Stimulated activated naive CD8-positive, alpha-beta T cell treated with anti-CD3 and anti-CD28 coated beads, Interleukin-15, Interleukin-2, amounts not matched to agents 100 ng/mL and 50 ng/mL, for 24 hours (primary cell): ENCODE measurements at regions not wholly inside any gene's neighbourhood (a gene's known extent, or its start where the extent isn't known, plus 50 kb on each side); places are given as distances from the start of the nearest gene placed in this dataset.
A peak's percentile ranks its signal among the peaks of the same experiment; 100 is the strongest.

Experiments
- H3K27ac Mint-ChIP-seq: one replicate; pipeline ENCODE4 v1.8.0; 2021; ENCODE audit warnings: mild to moderate bottlenecking, mixed read lengths
- H3K27me3 Mint-ChIP-seq: one replicate; pipeline ENCODE4 v1.8.0; 2021; ENCODE audit warnings: mixed read lengths
- H3K36me3 Mint-ChIP-seq: one replicate; pipeline ENCODE4 v1.8.0; 2021; ENCODE audit warnings: low read depth, mixed read lengths
- H3K4me1 Mint-ChIP-seq: one replicate; pipeline ENCODE4 v1.8.0; 2021; ENCODE audit warnings: low read depth, mixed read lengths
- H3K4me3 Mint-ChIP-seq: one replicate; pipeline ENCODE4 v1.8.0; 2021; ENCODE audit warnings: mild to moderate bottlenecking, mixed read lengths
- H3K9me3 Mint-ChIP-seq: one replicate; pipeline ENCODE4 v1.8.0; 2021; ENCODE audit warnings: mixed read lengths

GRCh38 chr14:97318380-97318779 is 521.2 kb downstream of the VRK1 start:
- H3K27ac Mint-ChIP-seq, result no peak overlapping the region
- peaks cover 4% of the 10 kb centered on the region for H3K9me3 Mint-ChIP-seq
- no peaks in the 10 kb centered on the region for H3K36me3 Mint-ChIP-seq
- no peak overlapping the region for H3K4me3 Mint-ChIP-seq
- no peaks in the 10 kb centered on the region for H3K27me3 Mint-ChIP-seq
- H3K4me1 Mint-ChIP-seq, result no peaks in the 10 kb centered on the region

DNA sequence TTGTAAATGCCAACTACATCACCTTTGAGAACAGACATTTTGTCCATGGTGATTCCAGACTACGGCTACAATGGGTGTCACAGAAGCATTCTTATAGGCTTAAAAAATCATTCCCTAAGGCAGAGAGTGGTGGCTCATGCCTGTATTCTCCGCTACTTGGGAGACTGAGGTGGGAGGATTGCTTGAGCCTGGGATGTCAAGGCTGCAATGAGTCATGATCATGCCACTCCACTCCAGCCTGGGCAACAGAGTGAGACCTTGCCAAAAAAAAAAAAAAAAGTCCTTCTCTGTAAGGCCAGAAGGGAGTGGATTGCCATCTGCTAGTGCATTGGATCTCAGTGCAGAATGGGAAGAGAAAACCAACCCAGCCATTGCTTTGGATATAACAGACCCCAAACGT is 522.5 kb downstream of the VRK1 start:
- Mint-ChIP-seq H3K27ac (no peak overlapping the region), H3K9me3 (peaks cover 4% of the 10 kb centered on the region), H3K4me3 (no peak overlapping the region)

DNA sequence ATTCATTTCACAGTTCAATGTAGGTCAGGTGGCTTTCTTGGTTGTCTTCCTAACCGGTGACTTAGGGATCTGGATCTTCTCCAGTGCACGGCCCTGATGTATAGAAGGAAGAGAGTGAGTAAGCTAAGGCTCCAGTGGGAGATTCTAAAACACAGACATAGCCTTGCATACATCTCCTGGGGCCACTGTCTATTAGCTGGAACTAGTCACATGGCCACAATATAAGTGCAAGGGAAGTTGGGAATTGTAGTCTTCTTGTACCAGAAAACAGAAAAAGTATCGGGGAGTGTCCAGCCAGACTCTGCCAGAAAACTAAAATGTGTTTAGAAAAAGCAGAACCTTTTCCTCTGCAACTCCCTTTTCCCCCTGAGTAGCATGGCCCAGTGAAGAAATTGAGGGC is 531.6 kb downstream of the VRK1 start:
- H3K27ac Mint-ChIP-seq, result no peak overlapping the region
- H3K4me1 Mint-ChIP-seq, result peaks cover 17% of the 10 kb centered on the region
- H3K27me3 Mint-ChIP-seq, result no peaks in the 10 kb centered on the region
- H3K9me3 Mint-ChIP-seq, result no peaks in the 10 kb centered on the region
- H3K4me3 Mint-ChIP-seq, result no peak overlapping the region
- H3K36me3 Mint-ChIP-seq, result no peaks in the 10 kb centered on the region

More for the DNA sequence above, 522.5 kb downstream of the VRK1 start:
- Mint-ChIP-seq H3K36me3 (no peaks in the 10 kb centered on the region), H3K27me3 (no peaks in the 10 kb centered on the region), H3K4me1 (no peaks in the 10 kb centered on the region)

DNA sequence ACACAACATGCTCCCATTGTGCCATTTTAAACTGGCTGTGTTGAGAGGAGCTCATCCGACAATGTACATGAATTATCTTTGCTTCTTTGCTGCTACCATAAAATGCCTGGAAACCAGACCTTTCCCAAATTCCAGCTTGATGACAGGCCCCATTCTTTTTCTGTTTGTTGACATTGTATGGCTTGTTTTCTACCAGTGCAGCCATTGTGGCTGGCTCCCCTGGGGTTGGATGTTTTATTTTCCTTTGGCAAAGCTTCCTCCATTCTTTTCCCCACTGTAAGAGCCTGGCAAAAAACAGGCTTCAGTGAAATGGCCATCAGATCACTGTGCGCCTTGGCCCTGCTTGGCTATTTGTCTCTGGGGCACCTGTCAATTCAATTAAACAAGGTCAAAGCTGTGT is 532.5 kb downstream of the VRK1 start:
- no peak overlapping the region for H3K27ac Mint-ChIP-seq
- H3K36me3 Mint-ChIP-seq, result no peaks in the 10 kb centered on the region
- no peak overlapping the region for H3K4me3 Mint-ChIP-seq
- H3K27me3 Mint-ChIP-seq, result no peaks in the 10 kb centered on the region
- no peaks in the 10 kb centered on the region for H3K9me3 Mint-ChIP-seq
- peaks cover 17% of the 10 kb centered on the region for H3K4me1 Mint-ChIP-seq

GRCh38 chr14:97331058-97331457 is 533.9 kb downstream of the VRK1 start:
- H3K27me3 Mint-ChIP-seq, result no peaks in the 10 kb centered on the region

GRCh38 chr14:97331526-97331925 is 534.3 kb downstream of the VRK1 start:
- Mint-ChIP-seq H3K27me3 (no peaks in the 10 kb centered on the region), H3K4me1 (peaks cover 21% of the 10 kb centered on the region), H3K4me3 (no peak overlapping the region), H3K36me3 (peaks cover 3% of the 10 kb centered on the region), H3K27ac (peak overlapping the region; percentile 50), H3K9me3 (no peaks in the 10 kb centered on the region)

More at GRCh38 chr14:97331058-97331457, 533.9 kb downstream of the VRK1 start:
- H3K36me3 Mint-ChIP-seq, result peaks cover 3% of the 10 kb centered on the region
- H3K27ac Mint-ChIP-seq, result no peak overlapping the region
- peaks cover 18% of the 10 kb centered on the region for H3K4me1 Mint-ChIP-seq
- no peaks in the 10 kb centered on the region for H3K9me3 Mint-ChIP-seq
- no peak overlapping the region for H3K4me3 Mint-ChIP-seq

- Mint-ChIP-seq H3K4me1 (peaks cover 21% of the 10 kb centered on the region), H3K27ac (no peak overlapping the region), H3K9me3 (peaks cover 4% of the 10 kb centered on the region), H3K36me3 (peaks cover 3% of the 10 kb centered on the region), H3K27me3 (no peaks in the 10 kb centered on the region), H3K4me3 (no peak overlapping the region)
Measured at GRCh38 chr14:97336179-97336578, 539.0 kb downstream of the VRK1 start.

GRCh38 chr14:97336816-97337215 is 539.6 kb downstream of the VRK1 start:
- peaks cover 14% of the 10 kb centered on the region for H3K4me1 Mint-ChIP-seq
- H3K27ac Mint-ChIP-seq, result no peak overlapping the region
- H3K9me3 Mint-ChIP-seq, result peaks cover 4% of the 10 kb centered on the region
- H3K27me3 Mint-ChIP-seq, result no peaks in the 10 kb centered on the region
- no peak overlapping the region for H3K4me3 Mint-ChIP-seq
- peaks cover 3% of the 10 kb centered on the region for H3K36me3 Mint-ChIP-seq

DNA sequence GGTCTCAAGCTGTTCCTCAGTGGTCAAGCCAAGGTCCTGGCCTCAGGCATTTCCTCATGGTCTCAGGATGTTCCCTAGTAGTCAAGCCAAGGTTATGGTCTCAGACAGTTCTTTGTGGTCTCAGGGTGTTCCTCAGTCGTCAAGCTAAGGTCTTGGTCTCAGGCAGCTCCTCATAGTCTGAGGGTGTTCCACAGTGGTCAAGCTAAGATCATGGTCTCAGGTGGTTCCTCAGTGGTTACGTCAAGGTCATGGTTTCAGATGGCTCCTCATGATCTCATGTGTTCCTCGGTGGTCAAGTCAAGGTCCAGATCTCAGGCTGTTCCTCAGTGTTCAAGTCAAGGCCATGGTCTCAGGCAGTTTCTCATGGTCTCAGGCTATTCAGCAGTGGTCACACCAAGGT is 540.1 kb downstream of the VRK1 start:
- peaks cover 3% of the 10 kb centered on the region for H3K36me3 Mint-ChIP-seq
- H3K4me3 Mint-ChIP-seq, result no peak overlapping the region
- H3K27ac Mint-ChIP-seq, result no peak overlapping the region
- peaks cover 10% of the 10 kb centered on the region for H3K4me1 Mint-ChIP-seq
- H3K27me3 Mint-ChIP-seq, result no peaks in the 10 kb centered on the region
- H3K9me3 Mint-ChIP-seq, result peaks cover 4% of the 10 kb centered on the region

DNA sequence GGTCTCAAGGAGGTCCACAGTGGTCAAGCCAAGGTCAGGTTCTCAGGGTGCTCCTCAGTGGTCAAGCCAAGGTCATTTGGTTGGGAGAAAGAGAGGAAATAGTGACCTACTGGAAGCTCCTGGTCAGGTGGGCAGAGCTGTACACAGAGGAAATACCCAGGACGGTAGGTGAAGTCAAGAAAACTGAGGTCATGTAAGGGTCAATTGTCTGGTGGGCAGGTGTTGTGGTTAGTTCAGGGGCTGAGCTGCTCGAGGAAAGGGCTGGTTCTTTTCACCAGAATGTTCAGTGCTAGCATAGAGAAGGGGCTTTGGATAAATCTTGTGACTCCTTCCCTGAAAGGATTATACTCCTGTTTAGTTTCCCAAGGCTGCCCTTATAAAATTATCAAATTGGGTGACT is 540.5 kb downstream of the VRK1 start:
- Mint-ChIP-seq H3K27ac (no peak overlapping the region), H3K4me1 (peaks cover 6% of the 10 kb centered on the region), H3K27me3 (no peaks in the 10 kb centered on the region), H3K4me3 (no peak overlapping the region), H3K36me3 (peaks cover 3% of the 10 kb centered on the region), H3K9me3 (peaks cover 4% of the 10 kb centered on the region)

DNA sequence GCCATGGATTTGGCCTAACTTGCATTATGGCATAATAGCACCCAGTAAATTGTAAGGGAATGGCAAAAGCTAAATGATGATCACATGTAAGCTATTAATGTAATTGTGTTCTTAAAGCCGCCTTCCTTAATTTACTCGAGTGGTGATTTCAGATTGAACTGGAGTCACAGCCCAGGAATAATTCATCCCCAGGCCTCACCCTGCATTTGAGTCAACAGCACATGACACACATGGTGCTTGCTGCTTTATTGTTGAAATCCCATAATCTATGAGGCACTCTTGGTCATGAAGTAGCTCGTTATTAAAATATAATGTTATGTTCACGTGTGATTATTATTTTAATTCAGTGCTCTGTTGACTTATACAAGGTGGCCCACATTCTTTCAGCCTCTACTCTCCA is 547.5 kb downstream of the VRK1 start:
- H3K36me3 Mint-ChIP-seq, result no peaks in the 10 kb centered on the region
- no peak overlapping the region for H3K27ac Mint-ChIP-seq
- no peaks in the 10 kb centered on the region for H3K4me1 Mint-ChIP-seq
- H3K9me3 Mint-ChIP-seq, result peaks cover 8% of the 10 kb centered on the region
- no peak overlapping the region for H3K4me3 Mint-ChIP-seq
- H3K27me3 Mint-ChIP-seq, result no peaks in the 10 kb centered on the region

- Mint-ChIP-seq H3K4me3 (no peak overlapping the region), H3K27ac (no peak overlapping the region), H3K27me3 (no peaks in the 10 kb centered on the region), H3K9me3 (peaks cover 4% of the 10 kb centered on the region), H3K36me3 (no peaks in the 10 kb centered on the region), H3K4me1 (no peaks in the 10 kb centered on the region)
Measured at GRCh38 chr14:97346675-97347074, 549.5 kb downstream of the VRK1 start.

DNA sequence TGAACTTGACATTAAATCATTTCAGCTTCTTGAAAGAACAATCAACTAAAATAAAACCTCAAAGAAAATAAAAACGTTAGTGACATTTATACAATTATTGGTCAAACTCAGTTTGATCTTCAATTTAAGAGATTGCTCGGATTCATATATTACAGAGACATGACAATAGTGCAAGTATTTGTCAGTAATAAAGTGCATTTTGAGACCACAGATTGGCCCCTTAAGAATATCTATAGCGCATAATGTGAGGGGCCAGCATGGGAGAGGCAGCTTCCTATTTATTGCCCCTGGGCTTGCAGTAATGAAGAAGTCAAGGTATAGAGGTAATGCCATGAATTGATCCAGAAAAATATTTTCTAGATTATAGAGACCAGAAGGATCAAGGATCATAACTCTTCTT is 552.3 kb downstream of the VRK1 start:
- H3K27ac Mint-ChIP-seq, result no peak overlapping the region
- H3K4me3 Mint-ChIP-seq, result no peak overlapping the region
- H3K4me1 Mint-ChIP-seq, result no peaks in the 10 kb centered on the region
- H3K9me3 Mint-ChIP-seq, result peaks cover 4% of the 10 kb centered on the region
- H3K36me3 Mint-ChIP-seq, result no peaks in the 10 kb centered on the region
- H3K27me3 Mint-ChIP-seq, result no peaks in the 10 kb centered on the region

- Mint-ChIP-seq H3K27me3 (no peaks in the 10 kb centered on the region), H3K27ac (no peak overlapping the region), H3K4me3 (no peak overlapping the region), H3K36me3 (no peaks in the 10 kb centered on the region), H3K4me1 (no peaks in the 10 kb centered on the region), H3K9me3 (peaks cover 4% of the 10 kb centered on the region)
Measured at GRCh38 chr14:97349946-97350345, 552.8 kb downstream of the VRK1 start.

- peaks cover 4% of the 10 kb centered on the region for H3K9me3 Mint-ChIP-seq
- H3K27me3 Mint-ChIP-seq, result no peaks in the 10 kb centered on the region
- no peaks in the 10 kb centered on the region for H3K36me3 Mint-ChIP-seq
- no peaks in the 10 kb centered on the region for H3K4me1 Mint-ChIP-seq
- no peak overlapping the region for H3K4me3 Mint-ChIP-seq
- H3K27ac Mint-ChIP-seq, result no peak overlapping the region
Measured at GRCh38 chr14:97350415-97350814, 553.2 kb downstream of the VRK1 start.

DNA sequence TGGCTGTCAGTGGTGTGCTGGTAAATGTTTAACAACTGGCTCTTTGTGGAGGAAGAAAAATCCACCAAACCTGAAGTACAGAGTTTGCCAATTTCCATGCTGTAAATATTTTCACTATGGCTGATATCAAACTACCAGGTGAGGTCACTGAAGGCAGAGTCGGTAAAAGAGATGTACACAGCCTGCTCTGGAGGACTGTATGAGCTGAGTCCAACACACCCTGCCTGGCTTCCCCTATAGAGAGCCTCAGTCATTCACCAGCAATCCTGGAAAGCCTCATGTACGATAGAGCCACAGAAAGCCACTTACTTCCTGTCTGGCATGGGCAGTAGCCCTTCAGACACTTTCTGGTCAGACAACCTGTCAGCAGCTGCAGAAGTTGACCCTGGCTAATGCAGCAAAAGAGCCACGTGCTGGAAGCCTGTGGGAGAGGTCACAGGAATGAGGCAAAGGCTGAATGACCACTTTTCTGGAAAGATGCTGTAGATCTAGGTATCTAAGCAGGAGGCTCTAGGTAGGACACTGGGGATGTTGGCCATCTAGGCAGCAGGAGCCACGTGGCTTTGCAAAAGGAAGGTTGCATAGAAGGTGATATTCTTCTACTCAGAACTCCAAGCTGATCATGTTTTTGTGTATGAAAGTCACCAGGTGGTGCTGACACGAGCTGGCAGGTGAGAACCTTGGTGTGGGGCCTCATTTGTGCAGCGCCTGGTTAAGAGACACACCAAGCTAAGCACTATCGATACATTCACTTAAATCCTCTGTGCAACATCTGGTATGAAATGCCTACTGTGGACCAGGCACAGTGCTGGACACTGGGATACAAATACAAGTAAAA is 553.9 kb downstream of the VRK1 start:
- no peaks in the 10 kb centered on the region for H3K4me1 Mint-ChIP-seq
- peaks cover 4% of the 10 kb centered on the region for H3K9me3 Mint-ChIP-seq
- no peak overlapping the region for H3K27ac Mint-ChIP-seq
- no peak overlapping the region for H3K4me3 Mint-ChIP-seq
- no peaks in the 10 kb centered on the region for H3K36me3 Mint-ChIP-seq
- no peaks in the 10 kb centered on the region for H3K27me3 Mint-ChIP-seq
